ENCODE measurements at regions not wholly inside any gene's neighbourhood (a gene's known extent, or its start where the extent isn't known, plus 50 kb on each side); places are given as distances from the start of the nearest gene placed in this dataset.
A peak's percentile ranks its signal among the peaks of the same experiment; 100 is the strongest.

DNA sequence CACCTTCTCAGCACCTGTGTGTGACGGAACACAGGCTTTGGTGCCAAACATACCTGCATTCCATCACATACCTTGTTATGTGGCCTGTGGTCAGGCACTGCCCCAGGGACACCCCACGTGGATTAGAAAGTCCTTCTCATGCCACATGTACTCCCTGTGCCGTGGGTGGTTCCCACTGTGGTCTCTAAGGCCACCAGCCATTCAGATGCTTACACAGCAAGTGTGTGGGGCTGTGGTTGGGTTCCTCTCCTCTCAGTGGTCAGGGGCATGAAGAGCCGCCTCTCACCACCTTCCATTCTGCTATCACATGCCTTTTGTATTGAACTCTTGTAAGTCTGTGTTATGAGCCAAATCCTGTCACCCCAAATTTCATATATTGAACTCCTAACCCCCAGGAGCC is 85.1 kb upstream of the IGFBP3 start:
- H3K4me3 ChIP-seq (ENCODE audit: low read depth, low read length) = no peak overlapping the region
- TF ChIP-seq, protein P1, sequence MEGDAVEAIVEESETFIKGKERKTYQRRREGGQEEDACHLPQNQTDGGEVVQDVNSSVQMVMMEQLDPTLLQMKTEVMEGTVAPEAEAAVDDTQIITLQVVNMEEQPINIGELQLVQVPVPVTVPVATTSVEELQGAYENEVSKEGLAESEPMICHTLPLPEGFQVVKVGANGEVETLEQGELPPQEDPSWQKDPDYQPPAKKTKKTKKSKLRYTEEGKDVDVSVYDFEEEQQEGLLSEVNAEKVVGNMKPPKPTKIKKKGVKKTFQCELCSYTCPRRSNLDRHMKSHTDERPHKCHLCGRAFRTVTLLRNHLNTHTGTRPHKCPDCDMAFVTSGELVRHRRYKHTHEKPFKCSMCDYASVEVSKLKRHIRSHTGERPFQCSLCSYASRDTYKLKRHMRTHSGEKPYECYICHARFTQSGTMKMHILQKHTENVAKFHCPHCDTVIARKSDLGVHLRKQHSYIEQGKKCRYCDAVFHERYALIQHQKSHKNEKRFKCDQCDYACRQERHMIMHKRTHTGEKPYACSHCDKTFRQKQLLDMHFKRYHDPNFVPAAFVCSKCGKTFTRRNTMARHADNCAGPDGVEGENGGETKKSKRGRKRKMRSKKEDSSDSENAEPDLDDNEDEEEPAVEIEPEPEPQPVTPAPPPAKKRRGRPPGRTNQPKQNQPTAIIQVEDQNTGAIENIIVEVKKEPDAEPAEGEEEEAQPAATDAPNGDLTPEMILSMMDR (conservative IDR thresholded peaks at IDR 0.05; ENCODE audit: low read depth, low read length) = no peak
- DNase-seq (ENCODE audit: low read depth) = no peak

DNA sequence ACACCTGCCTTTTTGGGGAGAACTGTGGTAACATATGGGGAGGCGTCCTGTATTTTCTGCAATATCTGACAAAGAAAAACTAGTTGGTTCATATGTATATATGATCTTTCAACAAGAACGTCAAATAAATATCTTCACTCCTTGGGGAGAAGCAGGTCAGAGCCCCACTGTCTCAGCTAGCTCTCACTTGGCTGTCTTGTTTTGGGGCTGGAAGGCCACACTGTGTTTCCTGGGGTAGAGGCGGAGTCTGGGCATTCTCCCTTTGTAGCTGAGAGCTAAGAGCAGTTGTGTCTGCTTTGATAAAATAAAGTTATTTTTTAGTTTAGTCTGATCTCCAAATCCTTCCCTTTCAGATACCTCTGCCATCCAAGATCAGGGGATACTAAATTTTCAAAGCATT is 83.9 kb upstream of the IGFBP3 start:
- TF ChIP-seq, protein P1 (conservative IDR thresholded peaks at IDR 0.05; ENCODE audit: low read depth, low read length) = no peak
- no peak for DNase-seq (ENCODE audit: low read depth)

DNA sequence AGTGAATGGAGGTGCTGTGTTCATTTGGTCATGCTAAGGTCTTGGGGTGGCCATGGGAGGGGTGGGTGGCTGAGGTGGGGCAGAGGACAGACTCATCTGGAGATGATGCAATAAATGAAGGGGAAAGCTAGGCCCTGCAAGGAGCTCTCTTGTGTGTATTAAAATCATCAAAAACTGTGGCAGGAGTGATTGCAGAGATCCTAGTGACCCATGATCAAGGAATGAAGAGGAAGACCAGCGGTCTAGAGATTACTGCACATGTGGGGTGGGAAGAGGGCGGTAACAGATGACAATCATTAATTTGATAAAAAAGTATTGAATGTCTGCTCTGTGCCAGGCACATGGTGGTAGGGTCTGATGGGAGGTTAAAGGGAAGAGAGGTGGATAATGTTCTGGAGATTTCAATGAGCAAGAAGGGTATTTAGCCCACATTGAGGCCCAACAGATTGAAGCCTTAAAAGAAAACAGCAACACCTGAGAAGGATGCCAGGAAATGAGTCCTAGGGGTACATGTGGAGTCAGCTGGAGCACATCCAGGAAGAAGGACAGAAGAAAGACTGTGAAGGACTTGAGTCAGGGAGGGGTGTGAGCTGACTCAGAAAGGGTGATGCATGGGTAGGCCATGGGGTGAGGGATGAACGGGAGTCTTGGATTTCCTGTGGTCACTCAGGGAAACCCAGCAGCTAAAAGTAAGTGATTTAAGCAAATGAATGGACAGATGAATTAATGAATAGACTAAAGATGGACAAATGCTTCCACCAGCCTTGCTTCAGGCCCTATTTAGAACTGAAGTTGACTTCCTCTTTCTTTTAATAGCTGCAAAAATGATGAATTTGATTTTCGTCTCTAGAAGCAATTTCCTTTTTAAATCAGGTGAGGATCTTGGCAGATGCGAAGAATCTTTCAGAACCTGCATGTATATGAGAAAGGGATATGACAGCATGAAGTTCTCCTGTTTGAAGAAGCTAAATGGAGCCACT is 83.1 kb upstream of the IGFBP3 start:
- TF ChIP-seq, protein P1 (conservative IDR thresholded peaks at IDR 0.05; ENCODE audit: low read depth, low read length) = no peak
- DNase-seq (ENCODE audit: low read depth) = peak; percentile 66
- H3K4me3 ChIP-seq (ENCODE audit: low read depth, low read length) = no peak overlapping the region

More for the DNA sequence above, 83.9 kb upstream of the IGFBP3 start:
- no peak overlapping the region for H3K4me3 ChIP-seq (ENCODE audit: low read depth, low read length)

DNA sequence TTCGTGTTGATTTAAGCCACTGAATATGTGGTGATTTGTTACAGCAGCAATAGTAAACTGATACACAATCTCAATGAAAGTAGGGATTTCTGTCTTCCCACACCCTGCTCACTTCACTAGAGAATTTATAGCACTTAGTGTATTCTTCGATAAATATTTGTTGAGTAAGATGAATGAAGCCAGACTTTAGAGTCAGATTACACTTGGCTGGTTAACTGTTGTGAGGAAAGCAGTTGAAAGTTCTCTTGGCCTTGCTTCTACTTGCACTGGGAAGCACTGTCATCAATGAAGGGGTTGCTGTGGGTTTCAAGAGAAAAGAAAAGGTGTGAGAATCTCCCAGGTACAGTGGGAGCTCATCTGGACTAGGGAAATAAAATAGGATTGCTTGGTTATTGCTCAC is 82.1 kb upstream of the IGFBP3 start:
- TF ChIP-seq, protein P1 (conservative IDR thresholded peaks at IDR 0.05; ENCODE audit: low read depth, low read length) = no peak
- DNase-seq (ENCODE audit: low read depth) = no peak
- no peak overlapping the region for H3K4me3 ChIP-seq (ENCODE audit: low read depth, low read length)

DNA sequence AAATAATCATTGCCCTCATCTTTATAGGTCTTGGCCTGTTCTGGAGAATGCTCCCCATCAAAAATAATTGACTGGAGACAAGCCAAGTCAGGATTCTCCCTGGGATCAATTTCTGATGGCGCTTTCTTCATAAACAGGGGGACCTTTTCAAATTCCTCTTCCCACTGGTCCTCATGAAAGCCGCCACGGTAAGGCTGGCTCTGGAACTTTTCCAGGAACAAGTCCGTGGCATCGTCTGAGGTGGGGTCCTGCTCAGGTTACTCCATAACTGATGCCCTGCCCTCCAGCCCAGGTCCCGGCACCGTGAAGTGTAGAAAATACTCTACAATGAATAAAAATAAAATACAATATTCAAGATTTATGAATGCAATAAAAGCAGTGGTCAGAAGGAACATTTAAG is 79.4 kb upstream of the IGFBP3 start:
- DNase-seq (ENCODE audit: low read depth) = no peak
- TF ChIP-seq, protein P1 (conservative IDR thresholded peaks at IDR 0.05; ENCODE audit: low read depth, low read length) = no peak
- H3K4me3 ChIP-seq (ENCODE audit: low read depth, low read length) = no peak overlapping the region

DNA sequence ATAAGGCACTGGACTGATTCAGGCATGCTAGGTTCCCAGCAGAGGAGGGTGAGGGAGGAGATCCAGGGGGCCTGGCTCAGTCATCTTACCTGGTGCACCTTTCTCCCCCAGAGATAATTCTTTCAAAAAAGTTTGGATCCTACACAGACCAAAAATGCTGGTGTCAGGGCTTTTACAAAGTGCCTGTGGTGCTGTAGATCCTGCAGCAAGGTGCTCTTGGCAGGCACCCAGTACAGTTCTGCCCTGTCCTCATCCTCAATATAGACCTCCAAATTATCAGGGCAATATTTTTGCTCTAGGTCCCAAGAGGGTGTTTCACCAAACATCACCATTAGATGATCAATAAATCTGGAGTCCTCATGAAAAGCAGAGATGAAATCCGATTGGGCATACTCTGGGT is 78.5 kb upstream of the IGFBP3 start:
- H3K4me3 ChIP-seq (ENCODE audit: low read depth, low read length) = no peak overlapping the region
- TF ChIP-seq, protein P1 (conservative IDR thresholded peaks at IDR 0.05; ENCODE audit: low read depth, low read length) = no peak
- no peak for DNase-seq (ENCODE audit: low read depth)

DNA sequence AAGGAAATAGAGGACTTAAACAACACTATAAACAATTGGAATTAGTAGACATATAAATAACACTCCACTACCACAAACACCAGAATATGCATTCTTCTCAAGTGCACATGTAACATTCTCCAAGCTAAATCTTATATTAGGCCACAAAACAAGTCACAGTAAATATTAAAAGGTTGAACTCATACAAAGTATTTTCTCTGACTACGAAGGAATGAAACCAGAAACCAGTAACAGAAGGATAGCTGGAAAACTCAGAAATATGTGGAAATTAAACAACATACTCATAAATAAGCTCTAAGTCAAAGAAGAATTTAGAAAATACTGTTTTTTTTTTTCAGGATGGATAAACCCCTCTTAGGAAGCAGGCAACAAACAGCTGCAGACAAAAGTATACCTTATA is 77.4 kb upstream of the IGFBP3 start:
- DNase-seq (ENCODE audit: low read depth) = no peak

More for the DNA sequence above, 77.4 kb upstream of the IGFBP3 start:
- TF ChIP-seq, protein P1 (conservative IDR thresholded peaks at IDR 0.05; ENCODE audit: low read depth, low read length) = no peak
- no peak overlapping the region for H3K4me3 ChIP-seq (ENCODE audit: low read depth, low read length)
